Calu3 (cell line): ENCODE measurements at regions not wholly inside any gene's neighbourhood (a gene's known extent, or its start where the extent isn't known, plus 50 kb on each side); places are given as distances from the start of the nearest gene placed in this dataset.

ENCODE experiments used
- BruUV-seq: library from RNA; stranded (reverse); fragments of 400-500 nt; replicated peaks from 2 replicates; lab custom pipeline; 2021; lab: Mats Ljungman, UMichigan
- CTCF ChIA-PET: fragments of 300-600 bp; sonication (Branson Sonifier 250); formaldehyde crosslinking; loops from one replicate; lab custom pipeline; 2022; ENCODE audit warnings: antibody characterized with exemption; lab: Charles Lee
- DNase-seq: peaks from one replicate; pipeline ENCODE4 v3.0.0; 2022
- H3K27ac Mint-ChIP-seq: one replicate; pipeline ENCODE4 v1.8.0; 2022; ENCODE audit warnings: mixed read lengths; ENCODE audit not compliant: unreplicated experiment
- H3K27me3 Mint-ChIP-seq: one replicate; pipeline ENCODE4 v1.8.0; 2022; ENCODE audit warnings: mixed read lengths; ENCODE audit not compliant: unreplicated experiment
- H3K36me3 Mint-ChIP-seq: one replicate; pipeline ENCODE4 v1.8.0; 2022; ENCODE audit warnings: mild to moderate bottlenecking, moderate library complexity, mixed read lengths; ENCODE audit not compliant: insufficient read depth, unreplicated experiment
- H3K4me1 Mint-ChIP-seq: one replicate; pipeline ENCODE4 v1.8.0; 2022; ENCODE audit warnings: mild to moderate bottlenecking, low read depth, mixed read lengths; ENCODE audit not compliant: unreplicated experiment
- H3K4me3 Mint-ChIP-seq: one replicate; pipeline ENCODE4 v1.8.0; 2022; ENCODE audit warnings: mild to moderate bottlenecking, low read depth, moderate library complexity, mixed read lengths; ENCODE audit not compliant: unreplicated experiment
- H3K9me3 Mint-ChIP-seq: one replicate; pipeline ENCODE4 v1.8.0; 2022; ENCODE audit warnings: low read depth, mixed read lengths; ENCODE audit not compliant: unreplicated experiment
- CTCF ChIP-seq: fragments of 200-600 bp; IDR thresholded peaks from one replicate; pipeline ENCODE4 v1.8.0; 2022; ENCODE audit warnings: antibody characterized with exemption; ENCODE audit not compliant: unreplicated experiment
- intact Hi-C: fragments of 100-400 bp; cut with micrococcal nuclease; formaldehyde crosslinking; loops from one replicate; pipeline ENCODE4 v1.10.0; 2022; ENCODE audit not compliant: unreplicated experiment

- Mint-ChIP-seq H3K27ac (no peak overlapping the region), H3K27me3 (no peaks in the 10 kb centered on the region), H3K4me3 (no peak overlapping the region), H3K4me1 (peaks cover 19% of the 10 kb centered on the region), H3K9me3 (no peaks in the 10 kb centered on the region), H3K36me3 (no peaks in the 10 kb centered on the region)
- CTCF ChIA-PET = no interaction called here
- intact Hi-C loops = loop anchor here (5.0 to 10.0 kb wide), 2 partner anchors 43 to 145 kb away; no protein-coding TSS in a partner anchor
- no peak for TF ChIP-seq CTCF
- DNase-seq = no peak
- BruUV-seq = no TSS peak
These were observed 275.2 kb downstream of the SATB1 start for GRCh38 chr3:18149935-18150334.

GRCh38 chr3:18149386-18149785 is 275.8 kb downstream of the SATB1 start:
- TF ChIP-seq CTCF = no peak
- Mint-ChIP-seq H3K9me3 (no peaks in the 10 kb centered on the region), H3K4me1 (peaks cover 14% of the 10 kb centered on the region), H3K27me3 (no peaks in the 10 kb centered on the region), H3K36me3 (no peaks in the 10 kb centered on the region), H3K27ac (no peak overlapping the region), H3K4me3 (no peak overlapping the region)
- no peak for DNase-seq
- BruUV-seq = no TSS peak
- CTCF ChIA-PET = no interaction called here
- intact Hi-C loops = no loop called here

- Mint-ChIP-seq H3K4me1 (no peaks in the 10 kb centered on the region), H3K9me3 (no peaks in the 10 kb centered on the region), H3K27ac (no peak overlapping the region), H3K36me3 (no peaks in the 10 kb centered on the region), H3K4me3 (no peak overlapping the region), H3K27me3 (no peaks in the 10 kb centered on the region)
- CTCF ChIA-PET = no interaction called here
- DNase-seq = no peak
- no TSS peak for BruUV-seq
- intact Hi-C loops = no loop called here
- TF ChIP-seq CTCF = no peak
These were observed 280.6 kb downstream of the SATB1 start for GRCh38 chr3:18144571-18144970.

GRCh38 chr3:18143258-18143780 is 281.8 kb downstream of the SATB1 start:
- Mint-ChIP-seq H3K4me1 (no peaks in the 10 kb centered on the region), H3K27ac (no peak overlapping the region), H3K36me3 (no peaks in the 10 kb centered on the region), H3K27me3 (no peaks in the 10 kb centered on the region), H3K4me3 (no peak overlapping the region), H3K9me3 (no peaks in the 10 kb centered on the region)
- intact Hi-C loops = no loop called here
- no TSS peak for BruUV-seq
- no peak for TF ChIP-seq CTCF
- DNase-seq = no peak
- CTCF ChIA-PET = interaction anchor here (0.6 to 1.0 kb wide), 2 partner anchors 16 to 547 kb away, joined by 3 to 4 read pairs; no protein-coding TSS in a partner anchor
